Activated CD4-positive, alpha-beta T cell treated with anti-CD3 and anti-CD28 coated beads for 48 hours (primary cell): ENCODE measurements at regions not wholly inside any gene's neighbourhood (a gene's known extent, or its start where the extent isn't known, plus 50 kb on each side); places are given as distances from the start of the nearest gene placed in this dataset.
"Not testable (repeated sequence)": the region's sequence is repeated elsewhere in the genome, so short reads cannot be mapped to it uniquely, and the experiment has no call there.

Experiments used
- DNase-seq: peaks from one replicate; pipeline ENCODE4 v3.0.0-alpha.2; 2020

DNA sequence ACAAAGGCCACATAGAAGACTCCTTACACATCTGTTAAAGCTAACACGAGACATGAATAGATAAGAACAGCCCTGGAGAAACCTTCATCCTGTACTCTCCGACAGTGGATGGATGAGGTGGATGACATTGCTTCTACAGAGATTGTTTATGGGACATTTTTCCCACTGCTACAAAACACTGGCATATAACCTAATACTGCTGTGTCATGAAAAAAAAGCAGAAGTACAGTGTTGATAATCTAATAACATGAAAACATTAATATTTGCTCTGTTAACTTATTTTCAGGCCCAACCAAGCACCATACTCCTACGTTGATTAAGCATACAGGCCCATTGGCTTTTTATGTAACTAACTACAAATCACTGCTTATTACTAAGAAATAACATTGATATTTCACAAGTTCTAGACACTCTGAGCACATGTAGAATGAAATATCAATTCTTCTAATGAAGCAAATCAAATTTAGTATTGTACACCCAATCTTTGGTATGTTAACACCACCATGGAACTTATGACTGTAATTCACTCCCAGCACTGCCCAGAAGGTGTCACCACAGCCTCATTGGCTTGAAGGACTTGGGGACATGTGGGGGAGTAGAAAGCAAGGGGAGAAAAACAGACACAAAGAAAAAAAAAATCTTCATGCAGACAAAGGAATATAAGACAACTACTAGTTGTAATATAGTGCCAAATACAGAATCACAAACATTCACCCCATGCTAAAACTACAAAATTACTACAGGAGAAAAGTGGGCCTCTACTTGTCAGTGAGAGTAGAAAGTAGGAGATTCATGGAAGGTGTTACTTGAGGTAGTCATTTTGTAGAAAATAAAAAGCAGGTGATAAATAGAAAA, 330.0 kb upstream of the PMFBP1 start:
- DNase-seq: peak; percentile 55

DNA sequence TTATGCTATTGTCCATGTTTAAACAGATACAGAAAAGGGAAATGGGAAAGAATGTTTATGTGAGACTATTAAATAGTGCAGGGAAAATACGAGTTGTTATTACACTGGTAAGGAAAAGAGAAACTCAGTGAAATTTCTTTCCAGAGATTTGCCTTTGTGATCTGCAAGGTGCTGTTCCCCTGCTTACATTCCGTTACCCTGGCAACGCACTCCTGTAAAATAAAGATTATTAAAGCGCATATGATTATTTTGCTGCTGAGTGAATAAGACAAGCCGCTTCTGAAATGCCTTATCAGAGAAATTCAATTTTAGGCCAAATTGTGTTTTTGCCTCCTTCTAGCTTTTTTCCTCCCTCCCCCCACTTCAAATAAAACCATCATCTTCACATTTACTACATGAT, 328.6 kb upstream of the PMFBP1 start:
- DNase-seq: no peak

DNA sequence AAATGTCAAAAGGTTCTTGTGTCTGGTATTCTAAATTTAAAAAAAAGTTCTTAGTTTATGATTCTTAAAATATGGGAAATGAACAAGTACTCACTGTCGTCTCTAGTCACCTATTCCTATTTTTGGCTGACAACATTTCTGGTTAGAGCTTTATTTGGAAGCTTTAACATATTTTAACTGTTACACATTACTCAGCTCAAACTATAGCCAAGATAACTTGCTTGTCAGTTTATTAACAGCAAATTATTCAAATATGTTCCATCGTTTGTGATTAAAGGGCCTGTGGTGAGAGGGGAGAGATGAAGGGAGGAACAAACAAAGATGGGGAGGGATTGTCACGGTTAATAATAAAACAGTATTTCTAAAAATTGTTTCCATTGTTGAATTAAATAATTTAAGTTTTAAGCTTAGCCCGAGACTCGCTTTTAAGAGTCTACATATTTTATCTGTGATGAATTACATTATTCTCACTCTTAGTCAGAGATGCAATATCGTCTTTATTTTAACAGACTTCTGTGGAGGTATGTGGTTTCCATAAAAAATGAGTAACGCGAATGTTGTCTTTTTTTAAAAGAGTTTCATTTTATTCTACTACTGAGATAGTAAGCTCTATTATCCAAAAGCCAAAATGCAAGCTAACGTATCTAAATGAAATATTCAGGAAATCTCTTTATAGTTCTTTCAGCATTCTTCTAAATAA, 321.9 kb upstream of the PMFBP1 start:
- no peak for DNase-seq

DNA sequence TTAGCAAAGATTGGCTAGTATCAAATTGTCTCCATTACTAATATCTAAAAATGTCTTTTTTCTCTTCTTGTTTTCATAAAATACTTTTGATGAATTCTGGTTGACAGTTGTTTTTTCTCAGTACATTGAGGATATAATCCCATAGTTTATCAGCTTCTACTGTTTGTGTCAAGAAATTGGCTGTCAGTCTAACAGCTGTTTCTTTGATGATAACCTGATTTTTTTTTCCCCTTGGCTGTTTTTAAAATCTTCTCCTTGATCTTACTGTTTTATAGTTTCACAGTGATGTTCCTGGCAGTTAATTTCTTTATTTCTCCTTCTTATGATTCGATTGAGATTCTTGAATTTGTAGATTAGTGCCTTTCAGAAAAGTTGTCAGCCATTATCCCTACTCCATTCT, 315.3 kb upstream of the PMFBP1 start:
- no peak for DNase-seq

DNA sequence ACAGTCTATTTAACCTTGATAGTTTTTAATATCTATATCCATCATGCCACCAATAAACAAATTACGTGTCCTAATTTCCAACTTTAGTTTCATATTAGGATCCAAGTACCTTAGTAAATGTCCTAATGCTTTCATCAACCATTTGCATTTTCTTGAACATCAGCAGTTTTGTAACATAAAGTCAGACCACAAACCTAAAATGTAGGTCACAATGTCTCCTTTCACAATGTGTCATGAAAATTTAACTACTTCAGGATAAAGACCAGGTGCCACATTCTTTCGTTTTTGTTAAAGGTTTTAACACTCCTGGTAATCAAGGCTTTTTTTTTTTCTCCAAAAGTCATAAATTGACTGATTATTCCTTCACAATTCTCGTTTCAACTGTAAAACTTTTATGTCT, 310.7 kb upstream of the PMFBP1 start:
- no peak for DNase-seq

DNA sequence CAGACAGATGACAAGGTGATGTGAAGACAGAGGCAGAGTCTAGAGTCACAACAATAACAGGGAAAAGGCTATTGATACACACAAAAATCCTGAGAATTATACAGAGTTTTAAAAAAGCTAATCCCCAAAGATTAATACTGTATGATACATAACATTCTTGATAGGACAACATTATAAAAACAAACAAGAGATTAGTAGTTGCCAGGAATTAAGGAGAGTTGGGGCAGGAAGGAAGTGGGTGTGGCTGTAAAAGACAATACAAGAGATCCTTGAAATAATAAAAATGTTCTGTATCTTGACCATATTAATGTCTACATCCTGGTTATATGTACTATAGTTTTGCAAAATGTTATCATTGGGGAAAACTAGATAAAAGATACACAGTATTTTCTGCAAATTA, 309.5 kb upstream of the PMFBP1 start:
- DNase-seq: no peak

DNA sequence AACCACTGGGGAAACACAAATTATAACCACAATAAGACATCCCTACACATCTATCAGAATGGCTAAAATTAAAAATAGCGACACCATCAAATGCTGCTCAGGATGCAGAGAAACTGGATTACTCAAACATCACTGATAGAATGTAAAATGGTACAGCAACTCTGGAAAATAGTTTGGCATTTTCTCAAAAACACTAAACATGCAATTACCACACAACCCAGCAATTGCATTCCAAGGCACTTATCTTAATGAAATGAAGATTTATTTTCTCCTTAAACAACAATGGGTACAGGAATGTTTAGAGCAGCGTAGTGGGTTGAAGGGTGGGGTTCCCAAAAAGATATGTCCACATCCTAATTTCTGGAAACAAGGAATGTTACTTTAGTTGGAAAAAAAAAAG, 309.0 kb upstream of the PMFBP1 start:
- no peak for DNase-seq

DNA sequence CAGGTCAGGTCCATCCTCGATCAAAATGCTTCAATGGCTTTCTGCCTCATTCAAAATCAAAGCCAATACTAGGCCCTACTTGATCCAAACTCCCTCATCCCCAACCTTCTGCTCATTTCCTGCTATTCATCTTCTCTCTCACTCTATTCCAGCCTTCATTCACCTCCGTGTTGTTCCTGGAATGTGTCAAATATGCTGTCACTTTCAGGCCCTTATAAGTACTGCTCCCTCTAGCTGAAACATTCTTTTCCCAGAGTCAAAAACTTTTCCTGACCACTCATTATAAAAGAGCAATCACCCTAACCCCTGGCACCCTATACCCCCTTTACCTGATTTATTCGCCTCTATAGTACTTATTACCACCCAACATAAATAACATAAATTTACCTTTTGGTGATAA, 303.7 kb upstream of the PMFBP1 start:
- no peak for DNase-seq

DNA sequence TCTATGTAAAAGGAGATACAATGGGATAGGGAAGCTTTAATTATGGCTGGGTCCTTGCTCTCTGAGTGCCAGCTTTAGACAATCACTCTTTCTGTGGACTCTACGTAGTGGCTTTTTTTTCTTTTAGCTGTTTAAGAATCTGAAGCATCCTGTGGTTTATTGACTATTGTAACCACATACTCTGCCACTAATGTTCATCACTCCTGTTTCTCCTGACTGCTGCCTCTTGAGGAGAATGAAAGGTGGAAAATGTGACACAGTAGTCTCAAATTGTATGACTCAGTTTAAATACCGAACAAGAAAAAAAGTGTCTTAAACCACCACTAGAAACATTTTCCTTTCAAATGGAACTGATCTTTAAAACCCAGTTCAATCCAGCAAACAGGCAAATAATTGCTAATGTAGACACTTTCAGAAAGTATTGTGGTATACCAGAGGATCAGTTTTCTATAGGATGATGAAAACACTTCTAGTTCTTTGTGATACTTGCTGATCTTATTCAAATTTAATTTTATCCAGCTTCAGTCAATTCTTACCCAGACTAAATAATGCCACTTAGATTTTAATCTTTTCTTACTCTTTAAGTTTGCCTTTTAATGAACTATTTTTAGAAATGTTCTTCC, 302.7 kb upstream of the PMFBP1 start:
- DNase-seq: no peak

DNA sequence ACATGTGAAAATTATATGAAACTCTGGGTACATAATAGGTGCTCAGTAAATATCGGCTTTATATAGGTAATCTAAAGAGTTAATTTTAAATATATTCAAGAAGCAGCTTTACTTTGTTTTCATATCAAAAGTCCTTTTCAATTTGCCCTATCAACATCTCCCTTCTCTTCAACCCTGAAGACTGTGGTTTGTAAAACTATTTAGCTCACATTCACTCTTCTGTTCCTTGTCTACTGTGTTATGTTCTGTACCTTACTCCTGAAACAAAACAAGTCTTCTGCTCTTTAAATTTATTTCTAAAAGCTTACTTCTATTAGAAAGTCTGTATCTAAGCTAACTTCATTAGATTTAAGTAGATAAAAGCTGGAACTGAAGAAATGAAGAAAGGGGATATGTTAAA, 301.7 kb upstream of the PMFBP1 start:
- no peak for DNase-seq

DNA sequence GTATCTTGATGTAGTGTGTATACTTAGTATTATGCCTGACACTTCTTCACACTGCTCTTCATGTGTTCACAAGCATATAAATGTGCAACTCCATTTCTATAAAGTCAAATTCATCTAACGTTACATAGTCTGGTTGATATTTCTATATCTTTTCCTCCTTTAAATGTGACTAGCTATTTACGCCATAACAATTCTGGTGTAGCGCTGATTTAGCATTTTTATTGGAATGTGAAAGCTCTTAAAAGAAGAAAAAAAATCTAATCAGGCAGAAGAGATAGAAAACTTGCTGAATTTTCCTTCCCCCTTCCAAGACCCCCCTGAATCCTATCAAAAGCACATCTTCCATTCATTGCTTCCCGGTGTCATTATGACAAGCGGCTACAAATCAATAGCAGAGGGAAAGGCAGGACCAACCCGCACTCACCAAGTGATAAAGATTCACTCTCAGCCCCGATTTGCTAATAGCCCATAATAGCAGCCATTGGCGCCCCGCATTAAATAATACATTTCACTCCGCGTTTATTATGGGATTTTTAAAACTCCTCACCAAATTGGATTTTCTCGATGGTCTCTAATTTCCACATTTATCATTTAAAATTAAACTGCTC, 299.5 kb upstream of the PMFBP1 start:
- no peak for DNase-seq

DNA sequence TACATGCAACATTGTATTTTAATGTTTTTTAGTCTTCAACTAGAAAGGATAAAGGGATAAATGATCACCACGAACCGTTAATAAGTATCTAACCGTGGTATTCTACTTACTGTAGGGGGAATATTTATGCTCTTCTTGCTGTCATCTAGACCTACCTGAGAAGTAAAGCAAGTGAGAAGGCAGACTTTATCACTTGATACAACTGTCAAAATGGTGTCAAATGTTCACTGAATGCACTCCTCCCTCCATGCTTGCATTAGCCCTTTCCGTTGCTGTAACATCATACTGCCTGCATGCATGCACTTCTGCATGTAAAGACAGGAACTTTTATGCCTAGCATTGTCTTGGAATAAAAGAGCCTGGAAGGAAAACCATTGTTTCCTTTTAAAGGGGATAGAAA, 298.6 kb upstream of the PMFBP1 start:
- no peak for DNase-seq

DNA sequence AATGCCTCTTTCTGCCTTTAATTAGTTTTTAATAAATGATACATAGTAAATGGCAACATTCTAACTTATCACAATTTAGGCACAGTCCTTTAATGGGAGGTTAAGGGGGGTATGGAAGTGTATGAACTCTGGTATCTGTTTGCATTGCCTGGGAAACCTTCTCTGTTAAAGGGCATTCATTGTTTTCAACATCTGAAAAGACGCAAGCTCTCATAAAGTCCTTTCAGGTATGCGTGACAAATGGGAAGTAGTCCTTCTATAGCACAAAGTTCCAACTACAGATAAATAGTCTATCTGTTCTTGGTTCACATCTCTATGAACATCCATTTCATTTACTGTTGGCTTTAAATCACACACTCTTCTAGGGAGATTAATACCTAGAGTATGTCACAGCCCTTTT, 298.0 kb upstream of the PMFBP1 start:
- DNase-seq: no peak

DNA sequence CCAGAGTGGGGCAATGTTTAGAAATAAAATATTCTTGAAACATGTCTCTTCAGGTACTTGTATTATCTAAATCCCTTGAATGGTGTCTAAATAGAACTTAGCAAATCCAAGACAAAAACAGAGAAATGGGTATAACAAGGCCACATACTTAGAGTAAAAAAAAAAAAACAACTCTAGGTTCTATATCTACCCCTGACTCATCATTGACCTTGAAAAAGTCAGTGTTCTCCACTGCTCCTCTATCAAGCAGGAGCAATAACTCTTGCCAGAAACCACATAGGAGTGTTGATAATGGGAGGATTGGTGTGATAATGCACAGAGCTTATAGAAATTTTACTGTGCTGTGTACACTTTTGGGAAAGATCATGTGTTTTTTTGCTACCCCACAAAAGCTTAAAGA, 296.6 kb upstream of the PMFBP1 start:
- DNase-seq: no peak

DNA sequence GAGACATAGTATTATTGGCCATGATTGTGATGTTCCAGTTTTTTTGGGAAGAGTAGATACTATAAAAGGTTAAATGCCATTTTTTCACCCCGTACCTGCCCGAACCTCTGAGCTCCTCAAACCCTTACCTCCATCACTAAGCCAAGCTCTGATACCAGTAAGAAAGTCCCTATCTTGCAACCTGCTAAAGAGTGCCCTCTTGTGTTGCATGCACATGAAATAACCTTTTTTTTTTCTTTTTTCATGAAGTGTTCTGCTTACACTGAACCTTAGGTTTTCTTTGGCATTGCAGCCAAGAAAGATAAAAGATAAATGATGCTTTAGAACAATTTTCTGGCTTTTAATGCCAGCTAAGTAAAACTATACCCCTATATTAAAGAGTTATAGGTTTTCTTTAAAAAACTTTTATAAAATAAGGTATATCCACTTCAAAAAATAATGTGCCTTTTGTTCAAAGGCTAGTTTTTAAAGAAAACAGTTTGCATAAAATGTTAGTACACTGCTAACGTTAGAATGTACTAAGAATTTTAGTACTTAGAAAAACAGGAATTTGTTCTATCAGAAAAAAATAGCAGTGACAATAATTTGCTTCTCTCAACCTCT, 295.3 kb upstream of the PMFBP1 start:
- DNase-seq: no peak

DNA sequence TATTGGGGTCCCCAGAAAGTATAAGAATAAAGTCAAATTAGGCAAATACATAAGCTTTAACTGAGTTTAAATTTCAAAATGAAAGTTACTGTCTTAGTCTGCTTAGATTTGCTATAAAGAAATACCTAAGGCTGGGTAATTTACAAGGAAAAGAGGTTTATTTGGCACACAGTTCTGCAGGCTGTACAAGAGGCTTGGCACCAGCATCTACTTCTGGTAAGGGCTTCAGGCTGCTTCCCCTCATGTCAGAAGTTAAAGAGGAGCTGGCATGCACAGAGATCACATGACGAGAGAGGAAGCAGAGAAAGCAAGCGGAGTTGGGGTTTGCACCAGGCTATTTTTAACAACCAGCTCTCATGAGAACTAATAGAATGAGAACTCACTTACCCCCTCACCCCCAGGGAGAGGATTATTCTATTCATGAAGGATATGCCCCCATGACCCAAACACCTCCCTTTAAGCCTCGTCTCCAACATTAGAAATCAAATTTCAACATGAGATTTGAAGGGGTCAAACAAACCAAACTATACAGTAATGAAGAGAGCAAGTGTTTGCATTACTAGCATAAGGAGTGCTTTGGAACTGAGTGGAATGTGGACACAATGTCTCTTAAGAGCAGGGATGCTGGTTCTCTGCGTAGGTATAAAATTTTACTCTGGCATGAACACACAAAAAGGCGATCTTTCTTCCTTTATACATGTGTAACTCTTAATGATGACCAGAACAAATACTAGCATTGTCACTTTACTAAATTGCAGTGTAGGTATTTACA, 292.8 kb upstream of the PMFBP1 start:
- no peak for DNase-seq

DNA sequence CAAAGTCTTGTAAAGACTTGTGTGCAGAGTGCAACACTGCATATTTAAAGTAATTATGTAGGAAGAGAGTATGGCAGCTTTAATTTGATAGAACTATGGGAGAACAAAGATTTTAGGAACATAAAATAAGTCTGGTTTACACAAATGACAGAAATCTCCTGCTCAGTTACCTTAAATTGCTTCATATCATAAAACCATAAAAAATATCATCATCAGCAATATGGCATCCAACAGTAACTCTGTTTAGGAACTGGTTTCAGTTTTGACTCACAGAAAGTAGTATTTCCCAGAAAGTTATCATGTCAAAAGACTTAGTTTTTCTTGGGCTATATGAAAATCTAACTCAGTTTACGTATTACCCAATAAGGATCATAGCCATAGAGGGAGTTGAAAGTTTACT, 292.1 kb upstream of the PMFBP1 start:
- no peak for DNase-seq

DNA sequence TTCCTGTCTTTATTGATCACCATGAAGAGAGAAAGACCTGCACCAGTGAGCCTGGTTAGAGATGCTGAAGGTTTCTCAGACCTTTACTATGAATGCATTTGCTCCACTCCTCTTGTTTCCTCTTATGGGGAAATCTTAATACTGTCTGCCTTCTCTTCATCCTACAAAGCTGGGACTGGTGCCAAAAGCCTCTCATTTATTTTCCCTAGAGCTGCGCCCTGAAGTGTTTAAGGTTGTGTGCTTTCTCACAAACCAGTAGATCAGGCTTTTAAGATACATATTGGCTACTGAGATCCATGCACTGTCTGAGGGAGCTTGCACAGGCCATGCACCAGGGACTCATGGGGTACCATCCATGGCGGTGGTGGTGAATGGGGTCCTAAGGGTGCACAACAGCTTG, 286.1 kb upstream of the PMFBP1 start:
- no peak for DNase-seq

DNA sequence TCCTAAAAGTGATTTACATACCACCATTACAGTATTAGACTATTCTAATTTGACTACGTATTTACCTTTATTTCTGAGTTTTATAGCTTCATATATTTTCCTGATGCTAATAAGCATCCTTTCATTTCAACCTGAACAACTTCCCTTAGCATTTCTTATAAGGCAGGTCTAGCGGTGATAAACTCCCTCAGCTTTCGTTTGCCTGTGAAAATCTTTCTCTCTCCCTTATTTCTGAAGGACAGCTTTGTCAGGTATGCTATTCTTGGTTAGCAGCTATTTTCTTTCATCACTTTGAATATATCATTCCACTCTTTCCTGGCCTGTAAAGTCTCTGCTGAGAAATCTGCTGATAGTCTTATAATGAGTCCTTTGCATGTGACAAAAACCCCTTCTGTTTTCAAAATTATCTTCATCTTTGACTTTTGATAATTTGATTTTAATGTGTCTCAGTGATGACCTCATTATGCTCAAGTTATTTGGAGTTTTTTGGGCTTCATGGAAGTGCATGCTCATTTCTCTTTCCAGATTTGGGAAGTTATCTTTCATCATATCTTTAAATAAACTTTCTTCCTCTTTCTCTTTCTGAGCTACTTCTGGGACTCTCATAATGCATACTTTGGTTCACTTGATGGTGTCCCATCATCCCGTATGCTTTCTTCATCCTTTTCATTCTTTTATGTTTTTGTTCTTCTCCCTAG, 285.4 kb upstream of the PMFBP1 start:
- DNase-seq: no peak

DNA sequence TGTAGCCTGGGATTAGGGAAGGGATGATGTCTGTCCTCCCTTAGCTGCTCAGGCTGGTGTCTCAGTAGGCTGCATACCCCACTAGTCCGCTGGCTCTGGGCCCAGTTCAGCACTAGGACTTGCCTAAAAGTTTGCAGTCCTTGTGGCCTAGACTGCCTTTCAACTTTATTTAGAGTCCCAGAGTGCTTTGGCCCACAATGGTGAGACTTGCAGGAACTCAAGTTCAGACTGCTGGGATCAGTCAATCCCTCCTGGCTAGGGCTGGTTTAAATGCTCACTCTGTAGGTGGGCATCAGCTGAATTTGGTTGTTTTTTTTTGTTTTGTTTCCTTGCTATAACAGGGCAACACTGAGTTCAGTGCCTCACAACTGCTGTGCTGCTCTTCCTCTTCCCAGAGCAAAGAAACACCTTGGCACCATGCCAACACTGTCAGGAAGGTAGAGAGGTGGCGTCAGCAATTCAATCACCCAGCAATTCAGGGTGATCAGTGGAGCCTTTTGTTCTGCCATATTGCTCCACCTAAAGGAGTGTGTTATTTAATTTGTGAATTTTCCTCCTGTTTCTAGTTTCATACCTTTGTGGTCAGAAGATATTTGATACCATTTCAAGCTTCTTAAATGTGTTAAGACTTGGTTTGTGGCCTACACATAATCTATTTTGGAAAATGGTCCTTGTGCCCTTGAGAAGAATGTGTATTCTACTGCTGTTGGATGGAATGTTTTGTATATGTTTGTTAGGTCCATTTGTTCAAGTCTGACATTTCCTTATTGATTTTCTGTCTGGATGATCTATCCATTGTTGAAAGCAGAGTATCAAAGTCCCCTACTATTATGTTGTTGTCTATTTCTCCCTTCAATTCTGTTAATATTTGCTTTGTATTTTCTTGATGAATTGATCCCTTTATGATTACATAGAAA, 284.0 kb upstream of the PMFBP1 start:
- DNase-seq: no peak

DNA sequence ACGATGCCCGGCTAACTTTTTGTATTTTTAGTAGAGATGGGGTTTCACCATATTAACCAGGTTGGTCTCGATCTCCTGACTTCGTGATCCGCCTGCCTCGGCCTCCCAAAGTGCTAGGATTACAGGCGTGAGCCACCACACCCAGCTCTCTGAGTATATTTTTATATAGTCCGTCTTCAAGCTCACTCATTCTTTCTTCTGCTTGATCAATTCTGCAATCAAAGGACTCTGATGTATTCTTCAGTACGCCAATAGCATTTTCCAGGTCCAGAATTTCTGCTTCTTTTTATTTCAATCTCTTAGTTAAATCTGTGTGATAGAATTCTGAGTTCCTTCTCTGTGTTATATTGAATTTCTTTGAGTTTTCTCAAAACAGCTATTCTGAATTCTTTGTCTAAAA, 281.9 kb upstream of the PMFBP1 start:
- DNase-seq: not testable (repeated sequence)
